HL-60 (cell line): ENCODE measurements at regions not wholly inside any gene's neighbourhood (a gene's known extent, or its start where the extent isn't known, plus 50 kb on each side); places are given as distances from the start of the nearest gene placed in this dataset.

ENCODE experiments used
- CTCF ChIP-seq: IDR thresholded peaks from one replicate; pipeline ENCODE4 v1.5.1; 2011; ENCODE audit warnings: low read length, control low read depth, inconsistent platforms; ENCODE audit not compliant: insufficient read depth
- POLR2AphosphoS5 ChIP-seq: IDR thresholded peaks from 2 replicates; pipeline ENCODE4 v1.6.1; 2012; ENCODE audit warnings: low read depth
- REST ChIP-seq: IDR thresholded peaks from 2 replicates; pipeline ENCODE4 v1.6.1; 2012; ENCODE audit warnings: low read depth; ENCODE audit not compliant: insufficient replicate concordance
- SPI1 ChIP-seq: IDR thresholded peaks from 2 replicates; pipeline ENCODE4 v1.6.1; 2012; ENCODE audit warnings: low read depth, mild to moderate bottlenecking, borderline replicate concordance

GRCh38 chr2:21288739-21289520 lies 165.2 kb downstream of the TDRD15 start:
- TF ChIP-seq CTCF = no peak
- no peak for TF ChIP-seq POLR2AphosphoS5
- TF ChIP-seq REST = no peak
- TF ChIP-seq SPI1 = no peak
